Neural progenitor cell (in vitro differentiated cells): ENCODE measurements at regions not wholly inside any gene's neighbourhood (a gene's known extent, or its start where the extent isn't known, plus 50 kb on each side); places are given as distances from the start of the nearest gene placed in this dataset.

Source experiments
- DNase-seq: peaks from one replicate; pipeline ENCODE4 v3.0.0-alpha.2; 2016; ENCODE audit warnings: low spot score
- H2AFZ ChIP-seq: fragments of 200-600 bp; sonication (generic); replicated peaks from 2 replicates; pipeline ENCODE4 v1.6.1; 2016; ENCODE audit warnings: antibody characterized with exemption
- H3F3A ChIP-seq: fragments of 200-600 bp; sonication (generic); 2 replicates; pipeline ENCODE4 v1.6.1; 2016; ENCODE audit warnings: antibody characterized with exemption, low read depth
- H3K27ac ChIP-seq: fragments of 200-600 bp; sonication (generic); 2 replicates; pipeline ENCODE4 v1.5.1; 2016; ENCODE audit warnings: mild to moderate bottlenecking
- H3K27me3 ChIP-seq: fragments of 200-600 bp; sonication (generic); 2 replicates; pipeline ENCODE4 v1.6.1; 2016; ENCODE audit warnings: mild to moderate bottlenecking, moderate library complexity
- H3K36me3 ChIP-seq: fragments of 200-600 bp; sonication (generic); 2 replicates; pipeline ENCODE4 v1.5.1; 2016
- H3K4me1 ChIP-seq: fragments of 200-600 bp; sonication (generic); 2 replicates; pipeline ENCODE4 v1.6.1; 2016; ENCODE audit warnings: mixed run types
- H3K4me2 ChIP-seq: fragments of 200-600 bp; sonication (generic); 2 replicates; pipeline ENCODE4 v1.6.1; 2016
- H3K4me3 ChIP-seq: fragments of 200-600 bp; sonication (generic); 2 replicates; pipeline ENCODE4 v1.5.1; 2016
- H3K79me2 ChIP-seq: fragments of 200-600 bp; sonication (generic); 2 replicates; pipeline ENCODE4 v1.6.1; 2016; ENCODE audit warnings: low read depth
- H3K9ac ChIP-seq: fragments of 200-600 bp; sonication (generic); 2 replicates; pipeline ENCODE4 v1.6.1; 2016
- H3K9me3 ChIP-seq: fragments of 200-600 bp; sonication (generic); 2 replicates; pipeline ENCODE4 v1.5.1; 2016; ENCODE audit warnings: low read depth
- H4K20me1 ChIP-seq: fragments of 200-600 bp; sonication (generic); 2 replicates; pipeline ENCODE4 v1.6.1; 2016; ENCODE audit warnings: low read depth
- H3K27ac Mint-ChIP-seq: 3 replicates; pipeline ENCODE4 v1.8.0; 2021; ENCODE audit warnings: mixed read lengths
- H3K27me3 Mint-ChIP-seq: 2 replicates; pipeline ENCODE4 v1.8.0; 2022; ENCODE audit warnings: low read depth, mild to moderate bottlenecking, inconsistent platforms, moderate library complexity, mixed read lengths; ENCODE audit not compliant: insufficient read depth
- H3K36me3 Mint-ChIP-seq: 3 replicates; pipeline ENCODE4 v1.8.0; 2021; ENCODE audit warnings: mixed read lengths
- H3K4me1 Mint-ChIP-seq: 3 replicates; pipeline ENCODE4 v1.8.0; 2021; ENCODE audit warnings: mixed read lengths
- H3K4me3 Mint-ChIP-seq: 3 replicates; pipeline ENCODE4 v1.8.0; 2021; ENCODE audit warnings: mild to moderate bottlenecking, moderate library complexity, mixed read lengths
- H3K9me3 Mint-ChIP-seq: 3 replicates; pipeline ENCODE4 v1.8.0; 2020; ENCODE audit warnings: mixed read lengths
- EZH2 ChIP-seq: fragments of 200-600 bp; sonication (generic); IDR thresholded peaks from 2 replicates; pipeline ENCODE4 v1.6.1; 2017; ENCODE audit warnings: antibody characterized with exemption, mild to moderate bottlenecking, moderate library complexity
- EZH2phosphoT487 ChIP-seq: fragments of 200-600 bp; sonication (generic); IDR thresholded peaks from 2 replicates; pipeline ENCODE4 v1.6.1; 2017; ENCODE audit warnings: antibody characterized with exemption
- TF ChIP-seq, protein P1 (sequence below): fragments of 200-600 bp; sonication (generic); IDR thresholded peaks from 2 replicates; pipeline ENCODE4 v1.5.1; 2017; ENCODE audit warnings: antibody characterized with exemption, mild to moderate bottlenecking

DNA sequence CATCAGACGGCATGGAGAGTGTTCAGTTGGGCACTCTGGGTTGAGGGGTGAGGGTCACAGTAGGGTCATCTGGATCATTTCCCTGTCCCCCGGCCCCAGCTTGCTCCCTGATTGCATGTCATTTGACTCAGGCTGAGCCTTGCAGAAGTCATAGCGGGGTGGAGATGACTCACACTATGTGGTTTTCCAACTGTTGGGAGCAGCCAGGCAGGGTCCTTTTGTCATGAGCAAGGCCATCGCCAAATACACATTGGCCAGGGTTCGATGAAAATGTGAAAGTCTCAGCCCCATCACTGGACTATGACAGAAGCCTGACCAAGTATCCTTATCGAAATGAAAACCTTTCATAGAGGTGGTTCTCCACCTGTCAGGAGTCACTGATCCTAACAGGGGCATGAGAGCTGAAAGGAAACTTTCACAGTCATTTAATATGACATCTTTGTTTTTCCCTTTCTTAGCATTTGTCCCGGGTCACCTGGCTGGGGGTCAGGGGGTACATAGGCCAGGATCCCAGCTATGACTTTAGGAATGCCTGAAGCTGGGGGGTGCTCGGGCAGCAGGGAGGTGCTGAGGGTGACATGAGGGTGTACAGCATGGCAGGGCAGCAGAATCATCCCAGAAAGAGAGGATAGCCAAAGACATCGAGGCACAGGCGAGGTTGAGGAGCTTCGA, 70.2 kb upstream of the CD93 start:
- H3K27me3 Mint-ChIP-seq: peaks cover 6% of the 10 kb centered on the region
- no peaks in the 10 kb centered on the region for H3K9me3 Mint-ChIP-seq
- no peak overlapping the region for H3K4me2 ChIP-seq
- no peak overlapping the region for H3K27ac Mint-ChIP-seq
- no peaks in the 10 kb centered on the region for H3K9me3 ChIP-seq
- H3K4me3 ChIP-seq: no peak overlapping the region
- H3F3A ChIP-seq: peaks cover 3% of the 10 kb centered on the region
- TF ChIP-seq, protein P1, sequence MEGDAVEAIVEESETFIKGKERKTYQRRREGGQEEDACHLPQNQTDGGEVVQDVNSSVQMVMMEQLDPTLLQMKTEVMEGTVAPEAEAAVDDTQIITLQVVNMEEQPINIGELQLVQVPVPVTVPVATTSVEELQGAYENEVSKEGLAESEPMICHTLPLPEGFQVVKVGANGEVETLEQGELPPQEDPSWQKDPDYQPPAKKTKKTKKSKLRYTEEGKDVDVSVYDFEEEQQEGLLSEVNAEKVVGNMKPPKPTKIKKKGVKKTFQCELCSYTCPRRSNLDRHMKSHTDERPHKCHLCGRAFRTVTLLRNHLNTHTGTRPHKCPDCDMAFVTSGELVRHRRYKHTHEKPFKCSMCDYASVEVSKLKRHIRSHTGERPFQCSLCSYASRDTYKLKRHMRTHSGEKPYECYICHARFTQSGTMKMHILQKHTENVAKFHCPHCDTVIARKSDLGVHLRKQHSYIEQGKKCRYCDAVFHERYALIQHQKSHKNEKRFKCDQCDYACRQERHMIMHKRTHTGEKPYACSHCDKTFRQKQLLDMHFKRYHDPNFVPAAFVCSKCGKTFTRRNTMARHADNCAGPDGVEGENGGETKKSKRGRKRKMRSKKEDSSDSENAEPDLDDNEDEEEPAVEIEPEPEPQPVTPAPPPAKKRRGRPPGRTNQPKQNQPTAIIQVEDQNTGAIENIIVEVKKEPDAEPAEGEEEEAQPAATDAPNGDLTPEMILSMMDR: no peak
- TF ChIP-seq EZH2phosphoT487 (no peak), EZH2 (no peak)
- H3K36me3 Mint-ChIP-seq: no peaks in the 10 kb centered on the region
- no peak for DNase-seq
- no peaks in the 10 kb centered on the region for H4K20me1 ChIP-seq
- H3K4me1 ChIP-seq: peaks cover 18% of the 10 kb centered on the region
- H3K79me2 ChIP-seq: no peaks in the 10 kb centered on the region
- no peak overlapping the region for H3K9ac ChIP-seq
- no peak overlapping the region for H2AFZ ChIP-seq
- H3K36me3 ChIP-seq: no peaks in the 10 kb centered on the region
- H3K4me1 Mint-ChIP-seq: peaks cover 14% of the 10 kb centered on the region
- H3K4me3 Mint-ChIP-seq: no peak overlapping the region
- H3K27ac ChIP-seq: no peak overlapping the region
- no peaks in the 10 kb centered on the region for H3K27me3 ChIP-seq

DNA sequence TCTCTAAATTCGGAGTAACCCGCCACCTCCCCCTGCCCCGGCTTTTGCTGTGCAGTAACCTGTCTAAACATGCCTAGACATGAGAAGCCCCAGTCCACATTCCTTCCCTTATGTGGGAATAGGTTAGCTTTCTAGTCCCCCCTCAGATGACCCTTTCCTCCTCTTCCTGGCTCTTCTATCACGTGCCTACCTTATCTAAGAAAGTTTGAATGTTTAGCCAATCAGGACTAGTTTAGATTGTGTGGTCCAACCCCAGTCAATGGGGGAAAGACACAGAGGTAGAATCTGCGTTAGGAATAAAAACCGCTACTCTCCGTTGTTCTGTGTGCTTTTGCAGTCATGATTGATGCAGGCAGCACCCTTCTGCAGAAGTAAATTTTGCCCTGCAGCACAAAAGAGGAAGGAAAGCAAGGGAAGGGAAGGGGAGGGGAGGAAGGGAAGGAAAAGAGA, 69.0 kb upstream of the CD93 start:
- Mint-ChIP-seq H3K4me3 (no peak overlapping the region), H3K4me1 (peaks cover 14% of the 10 kb centered on the region), H3K9me3 (no peaks in the 10 kb centered on the region), H3K27ac (no peak overlapping the region), H3K27me3 (peaks cover 9% of the 10 kb centered on the region), H3K36me3 (no peaks in the 10 kb centered on the region)
- H3K27ac ChIP-seq: no peak overlapping the region
- H3K4me3 ChIP-seq: no peak overlapping the region
- peaks cover 3% of the 10 kb centered on the region for H3F3A ChIP-seq
- peak overlapping the region; percentile 63 for H2AFZ ChIP-seq
- H4K20me1 ChIP-seq: no peaks in the 10 kb centered on the region
- no peak for TF ChIP-seq EZH2phosphoT487
- TF ChIP-seq, protein P1: no peak
- no peak for TF ChIP-seq EZH2
- H3K79me2 ChIP-seq: no peaks in the 10 kb centered on the region
- H3K4me1 ChIP-seq: peaks cover 11% of the 10 kb centered on the region
- no peaks in the 10 kb centered on the region for H3K36me3 ChIP-seq
- no peaks in the 10 kb centered on the region for H3K9me3 ChIP-seq
- H3K9ac ChIP-seq: no peak overlapping the region
- no peak overlapping the region for H3K4me2 ChIP-seq
- DNase-seq: no peak
- no peaks in the 10 kb centered on the region for H3K27me3 ChIP-seq

DNA sequence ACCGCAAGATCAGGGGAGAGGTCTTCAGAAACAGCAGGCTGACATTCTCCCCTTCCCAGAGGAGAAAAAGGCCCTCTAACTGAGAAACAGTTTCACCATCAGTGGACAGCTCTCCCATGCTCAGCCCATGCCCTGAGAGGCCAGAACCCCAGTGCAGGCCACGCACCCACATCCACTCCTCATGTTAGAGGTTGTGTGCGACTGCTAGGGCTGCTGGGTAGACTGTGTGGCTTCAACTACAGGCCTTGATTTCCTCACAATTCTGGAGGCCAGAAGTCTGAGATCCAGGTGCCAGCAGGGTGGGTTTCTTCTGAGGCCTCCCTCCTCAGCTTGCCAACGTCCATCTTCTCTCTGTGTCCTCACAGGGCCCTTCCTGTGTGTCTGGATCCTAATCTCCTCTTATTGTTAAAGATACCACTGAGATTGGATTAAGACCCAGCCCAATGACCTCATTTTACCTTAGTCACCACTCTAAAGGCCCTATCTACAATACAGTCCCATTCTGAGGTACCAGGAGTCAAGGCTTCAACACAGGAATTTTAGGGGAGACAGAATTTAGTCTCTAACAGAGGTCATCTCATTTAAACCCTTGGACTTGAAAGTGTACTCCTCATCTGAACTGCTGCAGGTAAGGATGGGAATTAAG, 67.7 kb upstream of the CD93 start:
- no peak overlapping the region for H3K27ac Mint-ChIP-seq

More for the DNA sequence above, 67.7 kb upstream of the CD93 start:
- no peaks in the 10 kb centered on the region for H3K9me3 Mint-ChIP-seq
- Histone ChIP-seq H3K4me3 (no peak overlapping the region), H3K4me1 (no peaks in the 10 kb centered on the region), H3K27me3 (no peaks in the 10 kb centered on the region), H3K9me3 (no peaks in the 10 kb centered on the region), H3K79me2 (no peaks in the 10 kb centered on the region), H3K36me3 (no peaks in the 10 kb centered on the region), H3K27ac (no peak overlapping the region), H3F3A (no peaks in the 10 kb centered on the region), H2AFZ (no peak overlapping the region), H4K20me1 (no peaks in the 10 kb centered on the region), H3K9ac (no peak overlapping the region), H3K4me2 (no peak overlapping the region)
- H3K4me1 Mint-ChIP-seq: peaks cover 9% of the 10 kb centered on the region
- H3K27me3 Mint-ChIP-seq: peaks cover 9% of the 10 kb centered on the region
- no peak overlapping the region for H3K4me3 Mint-ChIP-seq
- no peaks in the 10 kb centered on the region for H3K36me3 Mint-ChIP-seq
- TF ChIP-seq, protein P1: no peak
- TF ChIP-seq EZH2: no peak
- TF ChIP-seq EZH2phosphoT487: no peak
- DNase-seq: no peak
